WTC11 (cell line): ENCODE measurements at regions not wholly inside any gene's neighbourhood (a gene's known extent, or its start where the extent isn't known, plus 50 kb on each side); places are given as distances from the start of the nearest gene placed in this dataset.

Experiments
- ATAC-seq: fragments of 200-7000 bp; cut with Tn5 transposase; 2 replicates; pipeline ENCODE4 v1.10.0; 2021; ENCODE audit warnings: mild to moderate bottlenecking, moderate library complexity
- CTCF ChIA-PET: fragments of 300-600 bp; sonication (Branson Sonifier 250); formaldehyde crosslinking; loops from one replicate; lab custom pipeline; 2021; ENCODE audit warnings: antibody characterized with exemption; lab: Charles Lee
- POLR2A ChIA-PET: fragments of 350-600 bp; sonication (Branson Sonifier 250); formaldehyde crosslinking; loops from one replicate; lab custom pipeline; 2021; ENCODE audit warnings: antibody characterized with exemption; lab: Charles Lee
- DNase-seq: peaks from one replicate; pipeline ENCODE4 v3.0.0; 2021; ENCODE audit warnings: low spot score
- H3K27ac Mint-ChIP-seq: 2 replicates; pipeline ENCODE4 v1.8.0; 2021; ENCODE audit warnings: mixed read lengths
- H3K27me3 Mint-ChIP-seq: 2 replicates; pipeline ENCODE4 v1.8.0; 2021; ENCODE audit warnings: low read depth, mild to moderate bottlenecking, moderate library complexity, mixed read lengths
- H3K36me3 Mint-ChIP-seq: 2 replicates; pipeline ENCODE4 v1.8.0; 2021; ENCODE audit warnings: mixed read lengths
- H3K4me1 Mint-ChIP-seq: 2 replicates; pipeline ENCODE4 v1.8.0; 2022; ENCODE audit warnings: mixed read lengths
- H3K4me3 Mint-ChIP-seq: 2 replicates; pipeline ENCODE4 v1.8.0; 2021; ENCODE audit warnings: mild to moderate bottlenecking, moderate library complexity, mixed read lengths
- H3K9me3 Mint-ChIP-seq: 2 replicates; pipeline ENCODE4 v1.8.0; 2021; ENCODE audit warnings: mixed read lengths
- CREM ChIP-seq: sonication (generic); formaldehyde crosslinking; IDR thresholded peaks from 2 replicates; pipeline ENCODE4 v1.8.1; 2022; ENCODE audit warnings: mild to moderate bottlenecking, missing genetic modification reagents, moderate library complexity
- CTCF ChIP-seq: fragments of 200-600 bp; IDR thresholded peaks from 2 replicates; pipeline ENCODE4 v1.8.0; 2022; ENCODE audit warnings: antibody characterized with exemption
- ESRRA ChIP-seq: sonication (generic); formaldehyde crosslinking; IDR thresholded peaks from 2 replicates; pipeline ENCODE4 v1.8.1; 2022; ENCODE audit warnings: mild to moderate bottlenecking, missing genetic modification reagents, borderline replicate concordance
- FOXK1 ChIP-seq: sonication (generic); formaldehyde crosslinking; IDR thresholded peaks from 2 replicates; pipeline ENCODE4 v1.8.0; 2022; ENCODE audit warnings: mild to moderate bottlenecking, moderate library complexity, missing genetic modification reagents
- HMGA2 ChIP-seq: fragments of 250-450 bp; sonication (Bioruptor Pico); IDR thresholded peaks from 2 replicates; pipeline ENCODE4 v1.4.0; 2021; ENCODE audit warnings: mild to moderate bottlenecking, moderate library complexity
- JAZF1 ChIP-seq: fragments of 250-450 bp; sonication (Bioruptor Pico); IDR thresholded peaks from 2 replicates; pipeline ENCODE4 v1.9.0; 2021; ENCODE audit warnings: moderate library complexity, mild to moderate bottlenecking, inconsistent platforms
- MAX ChIP-seq: sonication (generic); formaldehyde crosslinking; IDR thresholded peaks from 2 replicates; pipeline ENCODE4 v1.8.0; 2022; ENCODE audit warnings: mild to moderate bottlenecking, missing genetic modification reagents
- NFATC4 ChIP-seq: fragments of 250-450 bp; sonication (Bioruptor Pico); IDR thresholded peaks from 2 replicates; pipeline ENCODE4 v1.9.0; 2021; ENCODE audit warnings: mild to moderate bottlenecking
- NR1H2 ChIP-seq: sonication (generic); formaldehyde crosslinking; IDR thresholded peaks from 2 replicates; pipeline ENCODE4 v1.9.0; 2021; ENCODE audit warnings: mild to moderate bottlenecking, moderate library complexity, missing genetic modification reagents
- NR3C1 ChIP-seq: sonication (generic); formaldehyde crosslinking; conservative IDR thresholded peaks from 2 replicates; pipeline ENCODE4 v1.8.1; 2023; ENCODE audit warnings: low read depth, mild to moderate bottlenecking, missing genetic modification reagents
- PRDM15 ChIP-seq: sonication (generic); formaldehyde crosslinking; IDR thresholded peaks from 2 replicates; pipeline ENCODE4 v1.8.0; 2022; ENCODE audit warnings: missing genetic modification reagents
- RELA ChIP-seq: sonication (generic); formaldehyde crosslinking; IDR thresholded peaks from 2 replicates; pipeline ENCODE4 v1.8.1; 2022; ENCODE audit warnings: missing genetic modification reagents, mild to moderate bottlenecking, borderline replicate concordance
- TEAD1 ChIP-seq: sonication (generic); formaldehyde crosslinking; IDR thresholded peaks from 2 replicates; pipeline ENCODE4 v1.8.0; 2022; ENCODE audit warnings: mild to moderate bottlenecking, missing genetic modification reagents
- TEAD4 ChIP-seq: sonication (generic); formaldehyde crosslinking; IDR thresholded peaks from 2 replicates; pipeline ENCODE4 v1.8.0; 2022; ENCODE audit warnings: mild to moderate bottlenecking, missing genetic modification reagents
- USF2 ChIP-seq: sonication (generic); formaldehyde crosslinking; IDR thresholded peaks from 2 replicates; pipeline ENCODE4 v1.8.1; 2023; ENCODE audit warnings: mild to moderate bottlenecking, missing genetic modification reagents, moderate library complexity
- ZBTB43 ChIP-seq: sonication (generic); formaldehyde crosslinking; IDR thresholded peaks from 2 replicates; pipeline ENCODE4 v1.8.1; 2023; ENCODE audit warnings: mild to moderate bottlenecking, missing genetic modification reagents
- ZMAT4 ChIP-seq: fragments of 250-450 bp; sonication (Bioruptor Pico); IDR thresholded peaks from 2 replicates; pipeline ENCODE4 v1.9.0; 2021; ENCODE audit warnings: mild to moderate bottlenecking
- ZNF219 ChIP-seq: sonication (generic); formaldehyde crosslinking; IDR thresholded peaks from 2 replicates; pipeline ENCODE4 v1.8.0; 2023; ENCODE audit warnings: missing genetic modification reagents, mild to moderate bottlenecking, borderline replicate concordance
- ZNF232 ChIP-seq: sonication (generic); formaldehyde crosslinking; IDR thresholded peaks from 2 replicates; pipeline ENCODE4 v1.8.0; 2022; ENCODE audit warnings: mild to moderate bottlenecking, missing genetic modification reagents
- ZNF263 ChIP-seq: sonication (generic); formaldehyde crosslinking; IDR thresholded peaks from 2 replicates; pipeline ENCODE4 v1.8.1; 2022; ENCODE audit warnings: low read depth, mild to moderate bottlenecking, moderate library complexity, missing genetic modification reagents
- ZNF281 ChIP-seq: sonication (generic); formaldehyde crosslinking; IDR thresholded peaks from 2 replicates; pipeline ENCODE4 v1.8.0; 2023; ENCODE audit warnings: mild to moderate bottlenecking, missing genetic modification reagents
- ZNF396 ChIP-seq: fragments of 250-450 bp; sonication (Bioruptor Pico); IDR thresholded peaks from 2 replicates; pipeline ENCODE4 v1.8.0; 2021; ENCODE audit warnings: mild to moderate bottlenecking, moderate library complexity, borderline replicate concordance
- TF ChIP-seq, protein P1 (sequence below): sonication (generic); formaldehyde crosslinking; IDR thresholded peaks from 2 replicates; pipeline ENCODE4 v1.8.0; 2022; ENCODE audit warnings: mild to moderate bottlenecking, missing genetic modification reagents

DNA sequence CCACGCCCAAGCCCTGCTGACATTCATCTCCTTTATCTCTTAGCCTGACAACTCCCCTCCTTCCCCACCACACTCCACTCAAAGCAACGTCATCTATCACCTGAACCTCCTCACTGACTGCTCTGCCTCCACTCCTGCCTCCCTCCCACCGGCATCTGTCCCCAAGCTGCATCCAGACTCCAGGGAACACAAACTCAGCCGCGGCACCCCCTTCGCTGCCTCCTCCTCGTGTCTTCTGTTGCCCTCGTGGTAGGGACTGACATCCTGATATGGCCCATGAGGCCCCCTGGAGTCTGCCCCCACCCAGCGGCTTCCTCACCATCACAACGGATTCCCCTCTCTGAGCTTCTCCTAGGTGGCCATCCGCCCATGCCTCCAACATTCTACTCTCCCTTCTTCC is 101.0 kb upstream of the TAS2R1 start (continued):
- TF ChIP-seq CTCF, result no peak
- no peak for TF ChIP-seq HMGA2 (CRISPR knock-in tag)
- TF ChIP-seq ZNF219 (CRISPR knock-in tag), result no peak
- TF ChIP-seq ZNF281 (CRISPR knock-in tag), result no peak
- no peak for TF ChIP-seq USF2 (CRISPR knock-in tag)
- TF ChIP-seq TEAD4 (CRISPR knock-in tag), result no peak
- TF ChIP-seq ZNF232 (CRISPR knock-in tag), result no peak
- no peak for TF ChIP-seq NR3C1 (CRISPR knock-in tag)
- TF ChIP-seq ZNF396 (CRISPR knock-in tag), result no peak
- no peak for TF ChIP-seq CREM
- no peak for TF ChIP-seq ZNF263
- TF ChIP-seq TEAD1 (CRISPR knock-in tag), result no peak
- TF ChIP-seq NFATC4 (CRISPR knock-in tag), result no peak

DNA sequence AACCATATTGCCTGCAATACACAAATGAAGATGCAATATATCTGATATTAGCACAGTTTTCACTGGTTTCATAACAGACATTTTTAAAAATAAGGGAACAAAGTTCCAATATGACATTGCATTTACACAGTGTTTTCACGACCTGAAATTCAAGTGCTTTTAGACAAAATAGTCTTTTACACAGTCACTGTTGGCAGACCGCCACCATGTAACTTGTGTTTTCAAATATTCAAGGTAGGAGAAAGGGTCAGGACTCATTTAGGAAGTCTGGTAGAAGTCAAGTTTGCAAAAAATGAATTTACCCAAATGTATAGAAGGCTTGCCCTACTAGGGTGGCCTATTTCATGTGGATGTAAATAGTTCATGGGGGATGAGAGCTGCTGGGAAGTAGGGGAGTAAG is 98.1 kb upstream of the TAS2R1 start:
- no peaks in the 10 kb centered on the region for H3K27me3 Mint-ChIP-seq
- peaks cover 29% of the 10 kb centered on the region for H3K9me3 Mint-ChIP-seq
- no peaks in the 10 kb centered on the region for H3K4me1 Mint-ChIP-seq
- ChIA-PET CTCF (no interaction called here), POLR2A (no interaction called here)
- ATAC-seq, result no peak
- TF ChIP-seq, protein P1, sequence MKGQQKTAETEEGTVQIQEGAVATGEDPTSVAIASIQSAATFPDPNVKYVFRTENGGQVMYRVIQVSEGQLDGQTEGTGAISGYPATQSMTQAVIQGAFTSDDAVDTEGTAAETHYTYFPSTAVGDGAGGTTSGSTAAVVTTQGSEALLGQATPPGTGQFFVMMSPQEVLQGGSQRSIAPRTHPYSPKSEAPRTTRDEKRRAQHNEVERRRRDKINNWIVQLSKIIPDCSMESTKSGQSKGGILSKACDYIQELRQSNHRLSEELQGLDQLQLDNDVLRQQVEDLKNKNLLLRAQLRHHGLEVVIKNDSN (CRISPR knock-in tag), result no peak
- no peak for TF ChIP-seq MAX (CRISPR knock-in tag)
- no peaks in the 10 kb centered on the region for H3K36me3 Mint-ChIP-seq
- no peak overlapping the region for H3K4me3 Mint-ChIP-seq
- no peak overlapping the region for H3K27ac Mint-ChIP-seq
- DNase-seq, result no peak

DNA sequence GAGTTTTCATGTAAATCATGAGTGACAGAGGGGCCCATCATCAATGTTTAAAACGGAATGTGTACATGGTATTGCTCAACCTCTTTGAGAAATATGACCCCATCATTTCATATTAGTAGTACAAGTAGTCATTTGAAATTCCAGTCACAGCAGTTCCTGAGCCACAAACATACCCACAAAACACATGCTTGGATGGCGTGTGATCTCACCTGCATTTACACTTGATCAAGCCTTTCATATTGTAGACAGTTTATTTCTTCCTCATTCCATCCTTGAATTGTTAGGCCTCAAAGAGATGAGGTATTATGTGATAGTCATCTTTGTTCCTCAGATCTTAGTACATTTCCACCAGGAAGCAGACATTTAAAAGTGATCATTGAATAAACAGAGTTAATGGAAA is 96.8 kb upstream of the TAS2R1 start:
- no peak overlapping the region for H3K4me3 Mint-ChIP-seq
- POLR2A ChIA-PET, result no interaction called here
- TF ChIP-seq ESRRA, result no peak
- no peak for TF ChIP-seq NR1H2 (CRISPR knock-in tag)
- no peak for TF ChIP-seq PRDM15
- no peak for TF ChIP-seq RELA (CRISPR knock-in tag)
- TF ChIP-seq FOXK1 (CRISPR knock-in tag), result no peak
- TF ChIP-seq JAZF1, result no peak
- no peak for TF ChIP-seq ZBTB43
- no peak for TF ChIP-seq ZMAT4 (CRISPR knock-in tag)
- no peak for TF ChIP-seq NFATC4 (CRISPR knock-in tag)

More for the DNA sequence above, 96.8 kb upstream of the TAS2R1 start:
- ATAC-seq, result no peak
- H3K27me3 Mint-ChIP-seq, result no peaks in the 10 kb centered on the region
- no peak for DNase-seq
- no peaks in the 10 kb centered on the region for H3K4me1 Mint-ChIP-seq
- no peak overlapping the region for H3K27ac Mint-ChIP-seq
- CTCF ChIA-PET, result no interaction called here
- H3K9me3 Mint-ChIP-seq, result peaks cover 28% of the 10 kb centered on the region
- H3K36me3 Mint-ChIP-seq, result no peaks in the 10 kb centered on the region
